Fibroblast of pulmonary artery (primary cell): ENCODE measurements at regions not wholly inside any gene's neighbourhood (a gene's known extent, or its start where the extent isn't known, plus 50 kb on each side); places are given as distances from the start of the nearest gene placed in this dataset.
A peak's percentile ranks its signal among the peaks of the same experiment; 100 is the strongest.

Experiments used
- DNase-seq: peaks from one replicate; pipeline ENCODE4 v3.0.0-alpha.2; 2010; ENCODE audit warnings: low read depth
- H3K4me3 ChIP-seq: replicated peaks from 2 replicates; pipeline ENCODE4 v1.5.1; 2011; ENCODE audit warnings: low read depth, mild to moderate bottlenecking, control low read depth, low read length, moderate library complexity
- CTCF ChIP-seq: IDR thresholded peaks from 2 replicates; pipeline ENCODE4 v1.5.1; 2011; ENCODE audit warnings: mild to moderate bottlenecking, control low read depth, low read length, inconsistent platforms; ENCODE audit errors: missing control alignments

GRCh38 chrX:39445336-39445735 lies 644.1 kb downstream of the MID1IP1 start:
- peak; percentile 6 for DNase-seq
- no peak overlapping the region for H3K4me3 ChIP-seq
- TF ChIP-seq CTCF: peak; percentile 24

- H3K4me3 ChIP-seq: no peak overlapping the region
- no peak for DNase-seq
- no peak for TF ChIP-seq CTCF
Measured at GRCh38 chrX:39449352-39449751, 648.1 kb downstream of the MID1IP1 start.

- DNase-seq: no peak
- no peak for TF ChIP-seq CTCF
- no peak overlapping the region for H3K4me3 ChIP-seq
Measured at GRCh38 chrX:39450234-39450977, 647.4 kb downstream of the BCOR start.

- DNase-seq: no peak
- H3K4me3 ChIP-seq: no peak overlapping the region
- TF ChIP-seq CTCF: no peak
Measured at GRCh38 chrX:39451046-39451445, 646.7 kb downstream of the BCOR start.

GRCh38 chrX:39452401-39452800 lies 645.4 kb downstream of the BCOR start:
- no peak for TF ChIP-seq CTCF
- H3K4me3 ChIP-seq: no peak overlapping the region
- DNase-seq: no peak

- TF ChIP-seq CTCF: no peak
- H3K4me3 ChIP-seq: no peak overlapping the region
- DNase-seq: no peak
Measured at GRCh38 chrX:39453889-39454621, 643.7 kb downstream of the BCOR start.
